Endodermal cell (in vitro differentiated cells): ENCODE measurements at regions not wholly inside any gene's neighbourhood (a gene's known extent, or its start where the extent isn't known, plus 50 kb on each side); places are given as distances from the start of the nearest gene placed in this dataset.

Source experiments
- DNase-seq: peaks from one replicate; pipeline ENCODE4 v3.0.0-alpha.2; 2017
- H3K27ac ChIP-seq: 2 replicates; pipeline ENCODE4 v1.5.1; 2013; ENCODE audit warnings: mild to moderate bottlenecking, low read depth, low read length, moderate library complexity
- H3K27me3 ChIP-seq: 2 replicates; pipeline ENCODE4 v1.6.1; 2013; ENCODE audit warnings: mild to moderate bottlenecking, low read length, moderate library complexity; ENCODE audit not compliant: insufficient read depth, control insufficient read depth, poor library complexity, severe bottlenecking
- H3K36me3 ChIP-seq: 2 replicates; pipeline ENCODE4 v1.7.0; 2013; ENCODE audit warnings: mild to moderate bottlenecking, low read length, moderate library complexity; ENCODE audit not compliant: control insufficient read depth, insufficient read depth
- H3K4me1 ChIP-seq: one replicate; pipeline ENCODE4 v1.7.0; 2013; ENCODE audit warnings: low read length; ENCODE audit not compliant: control insufficient read depth, insufficient read depth
- H3K4me3 ChIP-seq: 2 replicates; pipeline ENCODE4 v1.5.1; 2013; ENCODE audit warnings: mild to moderate bottlenecking, low read length, moderate library complexity
- H3K9ac ChIP-seq: 2 replicates; pipeline ENCODE4 v1.6.1; 2013; ENCODE audit warnings: mild to moderate bottlenecking, low read length, moderate library complexity; ENCODE audit not compliant: poor library complexity, severe bottlenecking; ENCODE audit errors: extremely low read depth
- H3K9me3 ChIP-seq: 2 replicates; pipeline ENCODE4 v1.6.1; 2013; ENCODE audit warnings: mild to moderate bottlenecking, low read length, moderate library complexity; ENCODE audit not compliant: control insufficient read depth
- H3K27ac Mint-ChIP-seq: 2 replicates; pipeline ENCODE4 v1.8.0; 2020; ENCODE audit warnings: mixed read lengths
- H3K27me3 Mint-ChIP-seq: 2 replicates; pipeline ENCODE4 v1.8.0; 2021; ENCODE audit warnings: mild to moderate bottlenecking, mixed read lengths; ENCODE audit not compliant: insufficient read depth
- H3K36me3 Mint-ChIP-seq: 2 replicates; pipeline ENCODE4 v1.8.0; 2020; ENCODE audit warnings: low read depth, mixed read lengths
- H3K4me1 Mint-ChIP-seq: 2 replicates; pipeline ENCODE4 v1.8.0; 2020; ENCODE audit warnings: mixed read lengths
- H3K4me3 Mint-ChIP-seq: 2 replicates; pipeline ENCODE4 v1.8.0; 2020; ENCODE audit warnings: mild to moderate bottlenecking, moderate library complexity, mixed read lengths
- H3K9me3 Mint-ChIP-seq: 2 replicates; pipeline ENCODE4 v1.8.0; 2020; ENCODE audit warnings: mild to moderate bottlenecking, mixed read lengths
- CTCF ChIP-seq: fragments of 200-600 bp; sonication (generic); conservative IDR thresholded peaks from 2 replicates; pipeline ENCODE4 v1.5.0; 2021; ENCODE audit warnings: antibody characterized with exemption, mild to moderate bottlenecking
- WGBS, 2 experiments: methylation state at CpG; one replicate each; pipeline versions ENCODE4 v1.1.5 to v1.1.7; 2013; ENCODE audit warnings: missing lambda C conversion rate in 2 of 2, mixed read lengths in 1 of 2; ENCODE audit not compliant: insufficient coverage in 1 of 2, insufficient read length in 1 of 2; 5-methylcytosine and 5-hydroxymethylcytosine counted together

- Mint-ChIP-seq H3K4me1 (peaks cover 29% of the 10 kb centered on the region), H3K9me3 (no peaks in the 10 kb centered on the region), H3K36me3 (no peaks in the 10 kb centered on the region), H3K4me3 (no peak overlapping the region), H3K27me3 (no peaks in the 10 kb centered on the region), H3K27ac (peak overlapping the region; percentile 86)
- Histone ChIP-seq H3K4me3 (no peak overlapping the region), H3K9me3 (no peaks in the 10 kb centered on the region), H3K9ac (peak overlapping the region; percentile 24), H3K4me1 (peaks cover 19% of the 10 kb centered on the region), H3K27ac (no peak overlapping the region), H3K36me3 (no peaks in the 10 kb centered on the region), H3K27me3 (no peaks in the 10 kb centered on the region)
- WGBS, 2 experiments, result 50 to 77% methylated on average over 1 to 2 of the region's 3 CpGs
- TF ChIP-seq CTCF, result no peak
- peak; percentile 52 for DNase-seq
Observed at GRCh38 chr6:122130026-122130348, 269.5 kb upstream of the HSF2 start.

GRCh38 chr6:122130518-122130917 is 268.9 kb upstream of the HSF2 start:
- Histone ChIP-seq H3K4me1 (peaks cover 19% of the 10 kb centered on the region), H3K27me3 (no peaks in the 10 kb centered on the region), H3K36me3 (no peaks in the 10 kb centered on the region), H3K27ac (no peak overlapping the region), H3K9me3 (no peaks in the 10 kb centered on the region), H3K4me3 (no peak overlapping the region), H3K9ac (peak overlapping the region; percentile 24)
- peaks cover 29% of the 10 kb centered on the region for H3K4me1 Mint-ChIP-seq
- 90% methylated on average over 2 of the region's 2 CpGs; no CpG with 5 or more reads in 1 of the 2 experiments for WGBS, 2 experiments
- H3K4me3 Mint-ChIP-seq, result no peak overlapping the region
- H3K36me3 Mint-ChIP-seq, result no peaks in the 10 kb centered on the region
- no peaks in the 10 kb centered on the region for H3K9me3 Mint-ChIP-seq
- TF ChIP-seq CTCF, result no peak
- no peak for DNase-seq
- no peaks in the 10 kb centered on the region for H3K27me3 Mint-ChIP-seq
- no peak overlapping the region for H3K27ac Mint-ChIP-seq

GRCh38 chr6:122136386-122136785 is 263.1 kb upstream of the HSF2 start:
- Mint-ChIP-seq H3K36me3 (no peaks in the 10 kb centered on the region), H3K27ac (no peak overlapping the region), H3K4me3 (no peak overlapping the region), H3K9me3 (peaks cover 2% of the 10 kb centered on the region), H3K27me3 (no peaks in the 10 kb centered on the region), H3K4me1 (peaks cover 1% of the 10 kb centered on the region)
- 79 to 89% methylated on average over 1 of the region's 1 CpG for WGBS, 2 experiments
- no peak for DNase-seq
- no peak for TF ChIP-seq CTCF
- no peak overlapping the region for H3K4me3 ChIP-seq
- H3K9ac ChIP-seq, result no peak overlapping the region
- H3K9me3 ChIP-seq, result no peaks in the 10 kb centered on the region
- no peaks in the 10 kb centered on the region for H3K27me3 ChIP-seq
- H3K4me1 ChIP-seq, result no peaks in the 10 kb centered on the region
- H3K36me3 ChIP-seq, result no peaks in the 10 kb centered on the region
- no peak overlapping the region for H3K27ac ChIP-seq
